Neural progenitor cell (in vitro differentiated cells): ENCODE measurements at regions not wholly inside any gene's neighbourhood (a gene's known extent, or its start where the extent isn't known, plus 50 kb on each side); places are given as distances from the start of the nearest gene placed in this dataset.

ENCODE experiments used
- DNase-seq: peaks from one replicate; pipeline ENCODE4 v3.0.0-alpha.2; 2016; ENCODE audit warnings: low spot score
- H2AFZ ChIP-seq: fragments of 200-600 bp; sonication (generic); replicated peaks from 2 replicates; pipeline ENCODE4 v1.6.1; 2016; ENCODE audit warnings: antibody characterized with exemption
- H3F3A ChIP-seq: fragments of 200-600 bp; sonication (generic); 2 replicates; pipeline ENCODE4 v1.6.1; 2016; ENCODE audit warnings: antibody characterized with exemption, low read depth
- H3K27ac ChIP-seq: fragments of 200-600 bp; sonication (generic); 2 replicates; pipeline ENCODE4 v1.5.1; 2016; ENCODE audit warnings: mild to moderate bottlenecking
- H3K27me3 ChIP-seq: fragments of 200-600 bp; sonication (generic); 2 replicates; pipeline ENCODE4 v1.6.1; 2016; ENCODE audit warnings: mild to moderate bottlenecking, moderate library complexity
- H3K36me3 ChIP-seq: fragments of 200-600 bp; sonication (generic); 2 replicates; pipeline ENCODE4 v1.5.1; 2016
- H3K4me1 ChIP-seq: fragments of 200-600 bp; sonication (generic); 2 replicates; pipeline ENCODE4 v1.6.1; 2016; ENCODE audit warnings: mixed run types
- H3K4me2 ChIP-seq: fragments of 200-600 bp; sonication (generic); 2 replicates; pipeline ENCODE4 v1.6.1; 2016
- H3K4me3 ChIP-seq: fragments of 200-600 bp; sonication (generic); 2 replicates; pipeline ENCODE4 v1.5.1; 2016
- H3K79me2 ChIP-seq: fragments of 200-600 bp; sonication (generic); 2 replicates; pipeline ENCODE4 v1.6.1; 2016; ENCODE audit warnings: low read depth
- H3K9ac ChIP-seq: fragments of 200-600 bp; sonication (generic); 2 replicates; pipeline ENCODE4 v1.6.1; 2016
- H3K9me3 ChIP-seq: fragments of 200-600 bp; sonication (generic); 2 replicates; pipeline ENCODE4 v1.5.1; 2016; ENCODE audit warnings: low read depth
- H4K20me1 ChIP-seq: fragments of 200-600 bp; sonication (generic); 2 replicates; pipeline ENCODE4 v1.6.1; 2016; ENCODE audit warnings: low read depth
- H3K27ac Mint-ChIP-seq: 3 replicates; pipeline ENCODE4 v1.8.0; 2021; ENCODE audit warnings: mixed read lengths
- H3K27me3 Mint-ChIP-seq: 2 replicates; pipeline ENCODE4 v1.8.0; 2022; ENCODE audit warnings: low read depth, mild to moderate bottlenecking, inconsistent platforms, moderate library complexity, mixed read lengths; ENCODE audit not compliant: insufficient read depth
- H3K36me3 Mint-ChIP-seq: 3 replicates; pipeline ENCODE4 v1.8.0; 2021; ENCODE audit warnings: mixed read lengths
- H3K4me1 Mint-ChIP-seq: 3 replicates; pipeline ENCODE4 v1.8.0; 2021; ENCODE audit warnings: mixed read lengths
- H3K4me3 Mint-ChIP-seq: 3 replicates; pipeline ENCODE4 v1.8.0; 2021; ENCODE audit warnings: mild to moderate bottlenecking, moderate library complexity, mixed read lengths
- H3K9me3 Mint-ChIP-seq: 3 replicates; pipeline ENCODE4 v1.8.0; 2020; ENCODE audit warnings: mixed read lengths
- CTCF ChIP-seq: fragments of 200-600 bp; sonication (generic); IDR thresholded peaks from 2 replicates; pipeline ENCODE4 v1.5.1; 2017; ENCODE audit warnings: antibody characterized with exemption, mild to moderate bottlenecking
- EZH2 ChIP-seq: fragments of 200-600 bp; sonication (generic); IDR thresholded peaks from 2 replicates; pipeline ENCODE4 v1.6.1; 2017; ENCODE audit warnings: antibody characterized with exemption, mild to moderate bottlenecking, moderate library complexity
- EZH2phosphoT487 ChIP-seq: fragments of 200-600 bp; sonication (generic); IDR thresholded peaks from 2 replicates; pipeline ENCODE4 v1.6.1; 2017; ENCODE audit warnings: antibody characterized with exemption

- Mint-ChIP-seq H3K4me1 (no peaks in the 10 kb centered on the region), H3K27ac (no peak overlapping the region), H3K4me3 (no peak overlapping the region), H3K27me3 (no peaks in the 10 kb centered on the region), H3K36me3 (no peaks in the 10 kb centered on the region), H3K9me3 (no peaks in the 10 kb centered on the region)
- Histone ChIP-seq H3K4me1 (no peaks in the 10 kb centered on the region), H3K9ac (no peak overlapping the region), H3K4me2 (no peak overlapping the region), H3K27ac (no peak overlapping the region), H3K9me3 (no peaks in the 10 kb centered on the region), H3K36me3 (no peaks in the 10 kb centered on the region), H4K20me1 (no peaks in the 10 kb centered on the region), H3K4me3 (no peak overlapping the region), H3F3A (no peaks in the 10 kb centered on the region), H3K27me3 (no peaks in the 10 kb centered on the region), H3K79me2 (no peaks in the 10 kb centered on the region), H2AFZ (no peak overlapping the region)
- TF ChIP-seq CTCF (no peak), EZH2phosphoT487 (no peak), EZH2 (no peak)
- DNase-seq, result no peak
Observed at GRCh38 chr4:107319386-107319785, 283.3 kb upstream of the DKK2 start.

GRCh38 chr4:107318078-107318477, 282.0 kb upstream of the DKK2 start:
- Histone ChIP-seq H3K36me3 (no peaks in the 10 kb centered on the region), H3K4me3 (no peak overlapping the region), H3K9ac (no peak overlapping the region), H3K9me3 (no peaks in the 10 kb centered on the region), H3K4me1 (no peaks in the 10 kb centered on the region), H2AFZ (no peak overlapping the region), H3K4me2 (no peak overlapping the region), H4K20me1 (no peaks in the 10 kb centered on the region), H3F3A (no peaks in the 10 kb centered on the region), H3K27me3 (no peaks in the 10 kb centered on the region), H3K27ac (no peak overlapping the region), H3K79me2 (no peaks in the 10 kb centered on the region)
- Mint-ChIP-seq H3K4me3 (no peak overlapping the region), H3K36me3 (no peaks in the 10 kb centered on the region), H3K27ac (no peak overlapping the region), H3K9me3 (no peaks in the 10 kb centered on the region), H3K4me1 (no peaks in the 10 kb centered on the region), H3K27me3 (no peaks in the 10 kb centered on the region)
- TF ChIP-seq EZH2 (no peak), EZH2phosphoT487 (no peak), CTCF (no peak)
- no peak for DNase-seq

DNA sequence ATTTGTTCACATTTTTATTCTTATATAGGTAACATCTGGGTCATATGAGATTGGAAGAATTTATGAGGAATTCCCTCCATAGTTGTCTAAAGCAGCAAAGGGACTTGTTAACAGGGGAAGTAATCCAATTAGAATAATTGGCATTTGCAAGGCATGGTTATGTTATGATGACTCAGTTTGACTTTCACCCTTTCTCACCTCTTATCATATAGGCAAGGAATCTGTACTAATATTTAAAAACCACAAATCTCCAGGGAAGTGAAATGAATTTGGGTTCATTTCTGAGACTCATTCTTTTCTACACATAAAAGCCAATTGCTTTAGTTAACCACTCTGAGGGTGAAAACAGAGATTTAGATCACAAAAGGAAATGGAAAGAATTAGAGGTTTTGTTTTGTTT, 281.5 kb upstream of the DKK2 start:
- H4K20me1 ChIP-seq, result no peaks in the 10 kb centered on the region
- H3K9me3 Mint-ChIP-seq, result no peaks in the 10 kb centered on the region
- no peaks in the 10 kb centered on the region for H3K4me1 Mint-ChIP-seq

More for the DNA sequence above, 281.5 kb upstream of the DKK2 start:
- no peak for DNase-seq
- no peak overlapping the region for H3K4me2 ChIP-seq
- Mint-ChIP-seq H3K27ac (no peak overlapping the region), H3K27me3 (no peaks in the 10 kb centered on the region), H3K4me3 (no peak overlapping the region), H3K36me3 (no peaks in the 10 kb centered on the region)
- H2AFZ ChIP-seq, result no peak overlapping the region
- H3F3A ChIP-seq, result no peaks in the 10 kb centered on the region
- H3K9me3 ChIP-seq, result no peaks in the 10 kb centered on the region
- no peak overlapping the region for H3K4me3 ChIP-seq
- no peak overlapping the region for H3K9ac ChIP-seq
- H3K27me3 ChIP-seq, result no peaks in the 10 kb centered on the region
- H3K36me3 ChIP-seq, result no peaks in the 10 kb centered on the region
- H3K4me1 ChIP-seq, result no peaks in the 10 kb centered on the region
- TF ChIP-seq EZH2, result no peak
- no peak for TF ChIP-seq EZH2phosphoT487
- TF ChIP-seq CTCF, result no peak
- H3K27ac ChIP-seq, result no peak overlapping the region
- no peaks in the 10 kb centered on the region for H3K79me2 ChIP-seq
